ENCODE measurements at regions not wholly inside any gene's neighbourhood (a gene's known extent, or its start where the extent isn't known, plus 50 kb on each side); places are given as distances from the start of the nearest gene placed in this dataset.

- no peak for TF ChIP-seq CTCF (IDR thresholded peaks at IDR 0.05; ENCODE audit: insufficient read depth, missing control alignments)
- no peak for DNase-seq (ENCODE audit: insufficient read length, low spot score)
- FAIRE-seq = no peak
Observed at GRCh38 chr12:23431006-23431405, 518.5 kb downstream of the SOX5 start.

GRCh38 chr12:23433121-23433520 lies 516.3 kb downstream of the SOX5 start:
- no peak for TF ChIP-seq CTCF (IDR thresholded peaks at IDR 0.05; ENCODE audit: insufficient read depth, missing control alignments)
- FAIRE-seq (no peak), DNase-seq (ENCODE audit: insufficient read length, low spot score) (no peak)

GRCh38 chr12:23434154-23434553 lies 515.3 kb downstream of the SOX5 start:
- no peak for DNase-seq (ENCODE audit: insufficient read length, low spot score)
- no peak for TF ChIP-seq CTCF (IDR thresholded peaks at IDR 0.05; ENCODE audit: insufficient read depth, missing control alignments)
- FAIRE-seq = no peak

- no peak for DNase-seq (ENCODE audit: insufficient read length, low spot score)
- TF ChIP-seq CTCF (IDR thresholded peaks at IDR 0.05; ENCODE audit: insufficient read depth, missing control alignments) = no peak
- no peak for FAIRE-seq
Observed at GRCh38 chr12:23446746-23447145, 502.7 kb downstream of the SOX5 start.

- no peak for DNase-seq (ENCODE audit: insufficient read length, low spot score)
- no peak for TF ChIP-seq CTCF (IDR thresholded peaks at IDR 0.05; ENCODE audit: insufficient read depth, missing control alignments)
- FAIRE-seq = no peak
Observed at GRCh38 chr12:23450810-23451209, 498.7 kb downstream of the SOX5 start.

GRCh38 chr12:23455283-23455682 lies 494.2 kb downstream of the SOX5 start:
- FAIRE-seq (no peak), DNase-seq (ENCODE audit: insufficient read length, low spot score) (no peak)
- no peak for TF ChIP-seq CTCF (IDR thresholded peaks at IDR 0.05; ENCODE audit: insufficient read depth, missing control alignments)

- FAIRE-seq (no peak), DNase-seq (ENCODE audit: insufficient read length, low spot score) (no peak)
- no peak for TF ChIP-seq CTCF (IDR thresholded peaks at IDR 0.05; ENCODE audit: insufficient read depth, missing control alignments)
Observed at GRCh38 chr12:23458640-23459039, 490.8 kb downstream of the SOX5 start.
